ENCODE measurements at regions not wholly inside any gene's neighbourhood (a gene's known extent, or its start where the extent isn't known, plus 50 kb on each side); places are given as distances from the start of the nearest gene placed in this dataset.

DNA sequence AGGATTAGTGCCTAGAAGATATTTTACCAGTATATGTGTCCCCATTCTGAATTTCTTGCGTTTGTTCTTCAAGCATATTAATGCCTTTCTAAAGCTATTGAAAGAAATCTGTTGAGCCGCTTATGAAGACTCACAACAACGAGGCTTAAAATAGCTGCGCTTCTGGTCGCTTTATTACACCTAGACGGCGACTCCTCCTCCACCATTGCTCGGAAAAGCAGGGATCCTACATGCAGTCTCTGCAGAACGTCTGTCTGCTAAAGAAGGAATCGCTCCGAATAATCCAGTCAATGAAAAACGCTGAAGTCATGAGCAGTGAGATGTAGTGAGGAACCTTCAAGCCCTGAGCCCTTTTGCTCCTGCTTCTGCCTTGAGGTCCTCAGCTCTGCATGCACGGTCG is 94.8 kb upstream of the ZNF516 start:
- DNase-seq (ENCODE audit: low spot score): no peak
- no peaks in the 10 kb centered on the region for H3K9me3 ChIP-seq (ENCODE audit: low read depth)
- no peaks in the 10 kb centered on the region for H3K9me3 Mint-ChIP-seq
- H3K27me3 Mint-ChIP-seq (ENCODE audit: insufficient read depth, low read depth): peaks cover 5% of the 10 kb centered on the region
- H3K27ac ChIP-seq: no peak overlapping the region
- H3K79me2 ChIP-seq (ENCODE audit: low read depth): no peaks in the 10 kb centered on the region
- TF ChIP-seq CTCF (IDR thresholded peaks at IDR 0.05): no peak
- TF ChIP-seq EZH2 (IDR thresholded peaks at IDR 0.05): no peak
- TF ChIP-seq EZH2phosphoT487 (IDR thresholded peaks at IDR 0.05): no peak
- H3K4me2 ChIP-seq: no peak overlapping the region
- H4K20me1 ChIP-seq (ENCODE audit: low read depth): no peaks in the 10 kb centered on the region
- H3K27ac Mint-ChIP-seq: no peak overlapping the region
- peaks cover 17% of the 10 kb centered on the region for H3K4me1 ChIP-seq
- peaks cover 29% of the 10 kb centered on the region for H3K4me1 Mint-ChIP-seq
- H3F3A ChIP-seq (ENCODE audit: low read depth): peaks cover 11% of the 10 kb centered on the region
- no peaks in the 10 kb centered on the region for H3K36me3 Mint-ChIP-seq
- H3K4me3 Mint-ChIP-seq: no peak overlapping the region
- no peak overlapping the region for H2AFZ ChIP-seq (replicated peaks)
- H3K4me3 ChIP-seq: no peak overlapping the region
- no peak overlapping the region for H3K9ac ChIP-seq
- no peaks in the 10 kb centered on the region for H3K27me3 ChIP-seq
- no peaks in the 10 kb centered on the region for H3K36me3 ChIP-seq

DNA sequence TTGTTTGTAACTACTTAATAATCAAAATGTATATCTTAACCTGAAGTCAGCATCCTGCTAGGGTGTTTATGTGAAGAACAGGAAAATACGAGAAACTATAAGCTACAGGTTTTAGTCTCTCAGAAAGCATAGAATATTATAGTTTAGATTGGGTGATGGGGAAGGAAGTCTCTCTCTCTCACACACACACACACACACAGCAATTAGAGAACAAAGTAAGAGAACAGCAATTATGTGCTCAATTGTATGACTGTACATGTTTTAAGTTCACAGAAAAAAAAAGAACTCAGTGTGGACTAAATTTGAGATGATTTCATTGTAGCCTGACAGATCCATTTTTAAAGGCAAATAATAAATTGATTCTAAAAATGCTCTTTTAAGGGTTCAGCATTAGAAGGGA is 94.3 kb upstream of the ZNF516 start:
- no peak for DNase-seq (ENCODE audit: low spot score)
- Mint-ChIP-seq H3K27me3 (ENCODE audit: insufficient read depth, low read depth) (peaks cover 5% of the 10 kb centered on the region), H3K27ac (peak overlapping the region; percentile 62), H3K4me3 (no peak overlapping the region), H3K9me3 (no peaks in the 10 kb centered on the region), H3K36me3 (no peaks in the 10 kb centered on the region), H3K4me1 (peaks cover 29% of the 10 kb centered on the region)
- Histone ChIP-seq H3K27me3 (no peaks in the 10 kb centered on the region), H3K4me3 (no peak overlapping the region), H3K4me2 (peak overlapping the region; percentile 67), H4K20me1 (ENCODE audit: low read depth) (no peaks in the 10 kb centered on the region), H3K27ac (no peak overlapping the region), H3K79me2 (ENCODE audit: low read depth) (no peaks in the 10 kb centered on the region), H3K4me1 (peaks cover 17% of the 10 kb centered on the region), H3K9ac (no peak overlapping the region), H2AFZ (replicated peaks) (peak overlapping the region; percentile 84), H3F3A (ENCODE audit: low read depth) (peaks cover 11% of the 10 kb centered on the region), H3K36me3 (no peaks in the 10 kb centered on the region), H3K9me3 (ENCODE audit: low read depth) (no peaks in the 10 kb centered on the region)
- TF ChIP-seq EZH2phosphoT487 (IDR thresholded peaks at IDR 0.05) (no peak), CTCF (IDR thresholded peaks at IDR 0.05) (no peak), EZH2 (IDR thresholded peaks at IDR 0.05) (no peak)

GRCh38 chr18:76588601-76589226 is 93.7 kb upstream of the ZNF516 start:
- Histone ChIP-seq H3K9ac (no peak overlapping the region), H3K27me3 (no peaks in the 10 kb centered on the region), H3F3A (ENCODE audit: low read depth) (peaks cover 11% of the 10 kb centered on the region), H2AFZ (replicated peaks) (peak overlapping the region; percentile 84), H3K4me2 (peak overlapping the region; percentile 67), H3K27ac (no peak overlapping the region), H3K36me3 (no peaks in the 10 kb centered on the region), H3K4me1 (peaks cover 17% of the 10 kb centered on the region), H3K9me3 (ENCODE audit: low read depth) (no peaks in the 10 kb centered on the region), H3K79me2 (ENCODE audit: low read depth) (no peaks in the 10 kb centered on the region), H4K20me1 (ENCODE audit: low read depth) (no peaks in the 10 kb centered on the region), H3K4me3 (peak overlapping the region; percentile 12)
- Mint-ChIP-seq H3K27ac (peak overlapping the region; percentile 62), H3K27me3 (ENCODE audit: insufficient read depth, low read depth) (peaks cover 5% of the 10 kb centered on the region), H3K4me3 (peak overlapping the region; percentile 52), H3K9me3 (no peaks in the 10 kb centered on the region), H3K36me3 (no peaks in the 10 kb centered on the region), H3K4me1 (peaks cover 29% of the 10 kb centered on the region)
- no peak for TF ChIP-seq EZH2 (IDR thresholded peaks at IDR 0.05)
- no peak for TF ChIP-seq EZH2phosphoT487 (IDR thresholded peaks at IDR 0.05)
- TF ChIP-seq CTCF (IDR thresholded peaks at IDR 0.05): no peak
- peak; percentile 27 for DNase-seq (ENCODE audit: low spot score)

Measured in neural progenitor cell (in vitro differentiated cells).